ENCODE measurements at regions not wholly inside any gene's neighbourhood (a gene's known extent, or its start where the extent isn't known, plus 50 kb on each side); places are given as distances from the start of the nearest gene placed in this dataset.

DNA sequence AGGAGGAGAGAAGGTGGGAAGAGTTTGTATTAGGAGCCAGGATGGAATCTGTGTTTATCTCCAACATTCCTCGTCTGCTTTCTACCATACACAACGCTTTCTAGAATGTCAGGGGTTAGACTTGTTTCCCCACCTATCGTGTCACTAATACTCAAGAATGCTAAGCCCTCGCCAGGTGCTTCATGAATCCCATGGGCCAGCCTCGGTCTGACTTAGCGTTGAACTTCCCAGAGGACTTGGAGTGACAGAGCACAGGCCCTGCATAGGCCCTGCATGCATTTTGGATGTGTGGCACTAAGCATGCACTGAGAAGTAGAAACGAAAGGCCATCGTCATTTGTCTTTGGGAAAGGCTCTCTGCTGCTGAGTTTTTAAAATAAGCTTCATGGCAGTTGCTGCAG lies 328.7 kb downstream of the NSG2 start:
- no peaks in the 10 kb centered on the region for H3K36me3 ChIP-seq (ENCODE audit: control insufficient read depth, insufficient read depth, low read length)
- peaks cover 8% of the 10 kb centered on the region for H3K9me3 ChIP-seq (ENCODE audit: control insufficient read depth, low read length)
- Mint-ChIP-seq H3K27ac (no peak overlapping the region), H3K36me3 (ENCODE audit: low read depth) (no peaks in the 10 kb centered on the region), H3K4me3 (no peak overlapping the region), H3K27me3 (ENCODE audit: insufficient read depth) (peaks cover 2% of the 10 kb centered on the region), H3K4me1 (no peaks in the 10 kb centered on the region), H3K9me3 (peaks cover 1% of the 10 kb centered on the region)
- H3K9ac ChIP-seq (ENCODE audit: extremely low read depth, low read length, poor library complexity, severe bottlenecking) = no peak overlapping the region
- no peak for DNase-seq
- no peak overlapping the region for H3K27ac ChIP-seq (ENCODE audit: low read depth, low read length)
- TF ChIP-seq, protein P1, sequence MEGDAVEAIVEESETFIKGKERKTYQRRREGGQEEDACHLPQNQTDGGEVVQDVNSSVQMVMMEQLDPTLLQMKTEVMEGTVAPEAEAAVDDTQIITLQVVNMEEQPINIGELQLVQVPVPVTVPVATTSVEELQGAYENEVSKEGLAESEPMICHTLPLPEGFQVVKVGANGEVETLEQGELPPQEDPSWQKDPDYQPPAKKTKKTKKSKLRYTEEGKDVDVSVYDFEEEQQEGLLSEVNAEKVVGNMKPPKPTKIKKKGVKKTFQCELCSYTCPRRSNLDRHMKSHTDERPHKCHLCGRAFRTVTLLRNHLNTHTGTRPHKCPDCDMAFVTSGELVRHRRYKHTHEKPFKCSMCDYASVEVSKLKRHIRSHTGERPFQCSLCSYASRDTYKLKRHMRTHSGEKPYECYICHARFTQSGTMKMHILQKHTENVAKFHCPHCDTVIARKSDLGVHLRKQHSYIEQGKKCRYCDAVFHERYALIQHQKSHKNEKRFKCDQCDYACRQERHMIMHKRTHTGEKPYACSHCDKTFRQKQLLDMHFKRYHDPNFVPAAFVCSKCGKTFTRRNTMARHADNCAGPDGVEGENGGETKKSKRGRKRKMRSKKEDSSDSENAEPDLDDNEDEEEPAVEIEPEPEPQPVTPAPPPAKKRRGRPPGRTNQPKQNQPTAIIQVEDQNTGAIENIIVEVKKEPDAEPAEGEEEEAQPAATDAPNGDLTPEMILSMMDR (conservative IDR thresholded peaks at IDR 0.05) = no peak
- H3K4me3 ChIP-seq (ENCODE audit: low read length) = no peak overlapping the region
- 90 to 98% methylated on average over 8 of the region's 8 CpGs for WGBS, 2 experiments (ENCODE audit: insufficient coverage in 1 of 2, insufficient read length in 1 of 2)
- H3K27me3 ChIP-seq (ENCODE audit: control insufficient read depth, insufficient read depth, low read length, poor library complexity, severe bottlenecking) = no peaks in the 10 kb centered on the region
- H3K4me1 ChIP-seq (ENCODE audit: control insufficient read depth, insufficient read depth, low read length) = no peaks in the 10 kb centered on the region

DNA sequence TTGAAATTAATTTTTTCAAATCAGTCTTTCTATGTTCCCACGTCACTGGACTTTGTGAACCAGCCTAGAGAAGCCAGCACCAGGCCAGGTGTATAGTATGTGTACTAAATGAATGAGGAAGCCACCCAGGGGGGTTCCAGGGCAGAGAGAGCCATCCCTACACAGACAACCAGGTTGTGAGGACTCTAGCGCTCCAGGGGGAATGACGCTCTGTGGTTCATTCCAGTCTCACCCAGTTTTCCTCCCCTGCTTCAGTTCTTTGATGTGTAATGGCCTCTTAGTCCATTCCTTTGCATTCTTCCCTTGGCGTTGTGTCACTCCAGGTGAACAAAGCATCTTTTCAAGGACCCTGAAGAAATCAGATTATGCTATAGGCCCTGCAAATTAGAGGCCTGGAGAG lies 330.6 kb downstream of the NSG2 start:
- TF ChIP-seq, protein P1 (conservative IDR thresholded peaks at IDR 0.05) = no peak
- H3K4me1 ChIP-seq (ENCODE audit: control insufficient read depth, insufficient read depth, low read length) = no peaks in the 10 kb centered on the region
- Mint-ChIP-seq H3K27me3 (ENCODE audit: insufficient read depth) (no peaks in the 10 kb centered on the region), H3K36me3 (ENCODE audit: low read depth) (no peaks in the 10 kb centered on the region), H3K4me3 (no peak overlapping the region), H3K4me1 (no peaks in the 10 kb centered on the region), H3K9me3 (peaks cover 1% of the 10 kb centered on the region), H3K27ac (no peak overlapping the region)
- no peak overlapping the region for H3K4me3 ChIP-seq (ENCODE audit: low read length)
- no peak overlapping the region for H3K9ac ChIP-seq (ENCODE audit: extremely low read depth, low read length, poor library complexity, severe bottlenecking)
- DNase-seq = no peak
- no peaks in the 10 kb centered on the region for H3K27me3 ChIP-seq (ENCODE audit: control insufficient read depth, insufficient read depth, low read length, poor library complexity, severe bottlenecking)
- peaks cover 8% of the 10 kb centered on the region for H3K9me3 ChIP-seq (ENCODE audit: control insufficient read depth, low read length)
- no peak overlapping the region for H3K27ac ChIP-seq (ENCODE audit: low read depth, low read length)
- no peaks in the 10 kb centered on the region for H3K36me3 ChIP-seq (ENCODE audit: control insufficient read depth, insufficient read depth, low read length)
- WGBS, 2 experiments (ENCODE audit: insufficient coverage in 1 of 2, insufficient read length in 1 of 2) = 77 to 82% methylated on average over 4 of the region's 4 CpGs

DNA sequence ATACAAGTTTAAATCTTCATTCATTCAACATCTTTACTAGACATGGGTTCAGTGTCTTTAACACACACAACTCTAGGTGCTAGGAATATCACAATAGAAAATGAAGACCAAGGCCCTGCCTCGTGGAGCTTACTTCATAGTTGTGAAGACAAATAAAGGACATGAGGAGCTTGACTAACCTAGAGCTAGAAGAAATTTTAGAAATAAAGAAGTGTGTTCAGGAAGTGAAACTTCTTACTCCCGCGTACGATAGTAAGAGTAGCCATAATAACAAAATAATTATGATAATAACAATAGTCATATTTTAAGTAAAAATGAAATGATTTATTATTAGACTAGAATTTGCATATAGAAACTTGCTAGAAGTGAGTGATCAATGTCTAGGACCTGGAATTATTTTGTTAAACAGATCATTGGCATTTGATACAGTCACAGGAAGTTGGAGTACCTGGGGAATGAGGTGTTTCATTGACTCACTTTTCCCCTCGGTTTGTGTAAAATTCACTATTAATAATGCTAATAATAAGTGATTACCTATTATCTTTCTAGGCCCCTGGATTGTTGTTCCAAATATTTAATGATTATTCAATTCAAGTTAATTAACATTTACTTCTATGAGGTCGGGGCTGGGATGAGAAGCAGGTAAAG lies 331.3 kb downstream of the NSG2 start:
- Mint-ChIP-seq H3K36me3 (ENCODE audit: low read depth) (no peaks in the 10 kb centered on the region), H3K27me3 (ENCODE audit: insufficient read depth) (no peaks in the 10 kb centered on the region), H3K4me1 (no peaks in the 10 kb centered on the region), H3K27ac (no peak overlapping the region), H3K9me3 (peaks cover 1% of the 10 kb centered on the region), H3K4me3 (no peak overlapping the region)
- H3K36me3 ChIP-seq (ENCODE audit: control insufficient read depth, insufficient read depth, low read length) = no peaks in the 10 kb centered on the region
- no peak overlapping the region for H3K4me3 ChIP-seq (ENCODE audit: low read length)
- no peak for DNase-seq
- no peaks in the 10 kb centered on the region for H3K4me1 ChIP-seq (ENCODE audit: control insufficient read depth, insufficient read depth, low read length)
- WGBS, 2 experiments (ENCODE audit: insufficient coverage in 1 of 2, insufficient read length in 1 of 2) = 82 to 100% methylated on average over 1 to 3 of the region's 6 CpGs
- H3K27me3 ChIP-seq (ENCODE audit: control insufficient read depth, insufficient read depth, low read length, poor library complexity, severe bottlenecking) = no peaks in the 10 kb centered on the region
- peaks cover 8% of the 10 kb centered on the region for H3K9me3 ChIP-seq (ENCODE audit: control insufficient read depth, low read length)
- H3K27ac ChIP-seq (ENCODE audit: low read depth, low read length) = no peak overlapping the region
- no peak overlapping the region for H3K9ac ChIP-seq (ENCODE audit: extremely low read depth, low read length, poor library complexity, severe bottlenecking)
- TF ChIP-seq, protein P1 (conservative IDR thresholded peaks at IDR 0.05) = no peak

Data from endodermal cell (in vitro differentiated cells).